ENCODE measurements at regions not wholly inside any gene's neighbourhood (a gene's known extent, or its start where the extent isn't known, plus 50 kb on each side); places are given as distances from the start of the nearest gene placed in this dataset.
"Not testable (repeated sequence)": the region's sequence is repeated elsewhere in the genome, so short reads cannot be mapped to it uniquely, and the experiment has no call there.

DNA sequence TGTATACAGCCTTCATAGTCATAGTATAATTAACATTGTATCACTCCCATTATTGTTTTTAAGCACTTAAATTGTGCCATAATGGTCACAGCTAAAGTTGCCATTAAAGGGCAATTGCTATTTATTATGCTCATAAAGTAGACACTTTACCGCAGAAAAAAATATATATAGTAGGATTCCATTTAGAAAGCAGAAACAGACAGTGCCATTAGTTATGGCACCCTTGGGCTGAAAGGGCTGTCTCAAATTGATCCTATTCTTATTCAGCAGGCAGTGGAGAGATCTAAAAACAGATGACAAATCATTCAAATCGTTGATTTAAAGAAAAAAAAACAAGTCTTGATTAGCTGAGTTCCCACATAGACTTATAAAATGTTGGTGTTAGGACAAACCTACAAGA is 514.2 kb upstream of the ROBO2 start:
- no peak for DNase-seq (ENCODE audit: low read depth)

DNA sequence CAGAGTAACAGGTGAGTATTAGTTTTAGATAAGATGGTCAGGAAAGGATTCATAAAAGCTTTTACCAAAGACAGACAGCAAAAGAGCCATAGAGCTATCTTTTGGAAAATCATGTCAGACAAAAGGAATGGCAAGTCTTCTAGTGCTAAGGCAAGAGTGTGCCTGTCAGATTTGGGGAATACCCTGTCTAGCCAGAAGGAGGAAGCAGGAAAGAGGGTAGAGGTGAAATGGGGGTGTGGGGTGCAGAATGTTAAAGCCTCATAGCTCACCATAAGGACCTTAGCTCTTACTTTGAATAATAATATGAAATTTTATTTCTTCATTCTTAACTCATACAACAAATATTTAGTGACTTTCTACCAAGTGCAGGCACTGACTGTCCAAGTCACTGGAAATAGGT is 512.1 kb upstream of the ROBO2 start:
- no peak for DNase-seq (ENCODE audit: low read depth)

DNA sequence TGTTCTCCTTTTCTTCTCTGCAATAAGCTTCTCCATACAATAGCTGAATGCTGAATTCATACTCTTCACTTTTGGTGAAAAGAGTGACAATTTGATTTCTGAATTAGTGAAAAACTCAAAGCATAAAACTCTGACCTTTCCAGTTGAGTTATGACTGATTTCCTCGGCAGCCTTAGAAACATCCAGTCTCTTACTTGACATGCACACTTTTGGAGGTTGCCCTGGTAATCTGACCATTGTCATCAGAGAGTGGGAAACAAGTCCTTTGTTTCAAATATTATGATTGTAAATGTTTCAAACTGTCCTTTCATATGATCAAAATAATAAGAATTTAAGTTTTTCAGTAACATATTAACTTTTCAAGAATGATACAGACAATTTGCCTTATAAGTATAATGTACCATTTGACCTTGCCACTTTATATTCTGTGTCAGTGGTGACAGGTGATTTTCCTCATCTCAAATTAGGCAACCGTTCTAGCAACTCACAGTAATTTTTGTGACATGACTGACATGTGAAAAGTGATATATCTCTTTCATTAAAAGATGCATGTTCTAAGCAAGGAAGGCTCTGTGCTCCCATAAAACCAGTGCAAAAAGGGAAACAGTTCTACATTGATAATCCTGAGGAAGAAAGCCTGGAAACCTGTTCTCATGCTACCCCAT is 507.6 kb upstream of the ROBO2 start:
- no peak for DNase-seq (ENCODE audit: low read depth)

DNA sequence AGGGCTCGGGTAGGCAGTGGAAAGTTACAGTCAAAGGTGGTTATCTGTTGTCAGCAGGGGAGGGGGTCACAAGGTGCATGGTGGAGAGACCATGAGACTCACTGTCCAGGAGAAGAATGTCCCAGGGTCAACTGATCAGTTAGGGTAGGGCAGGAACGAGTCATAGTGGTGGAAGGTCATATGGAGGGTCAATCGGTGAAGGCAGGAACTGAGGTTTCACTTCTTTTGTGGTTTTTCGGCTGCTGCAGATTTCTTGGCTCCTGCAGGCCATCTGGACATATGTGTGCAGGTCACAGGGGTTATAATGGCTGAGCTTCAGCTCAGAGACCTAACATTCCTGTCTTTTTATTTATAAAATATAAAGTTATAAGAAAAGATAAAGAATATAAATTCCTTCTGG is 506.2 kb upstream of the ROBO2 start:
- DNase-seq (ENCODE audit: low read depth) = not testable (repeated sequence)

DNA sequence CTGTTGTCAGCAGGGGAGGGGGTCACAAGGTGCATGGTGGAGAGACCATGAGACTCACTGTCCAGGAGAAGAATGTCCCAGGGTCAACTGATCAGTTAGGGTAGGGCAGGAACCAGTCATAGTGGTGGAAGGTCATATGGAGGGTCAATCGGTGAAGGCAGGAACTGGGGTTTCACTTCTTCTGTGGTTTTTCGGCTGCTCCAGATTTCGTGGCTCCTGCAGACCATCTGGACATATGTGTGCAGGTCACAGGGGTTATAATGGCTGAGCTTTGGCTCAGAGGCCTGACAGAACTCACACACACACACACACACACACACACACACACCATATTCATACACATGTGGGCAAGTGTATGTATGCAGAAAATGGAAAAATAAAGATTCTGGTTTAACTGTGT is 502.0 kb upstream of the ROBO2 start:
- DNase-seq (ENCODE audit: low read depth) = not testable (repeated sequence)

DNA sequence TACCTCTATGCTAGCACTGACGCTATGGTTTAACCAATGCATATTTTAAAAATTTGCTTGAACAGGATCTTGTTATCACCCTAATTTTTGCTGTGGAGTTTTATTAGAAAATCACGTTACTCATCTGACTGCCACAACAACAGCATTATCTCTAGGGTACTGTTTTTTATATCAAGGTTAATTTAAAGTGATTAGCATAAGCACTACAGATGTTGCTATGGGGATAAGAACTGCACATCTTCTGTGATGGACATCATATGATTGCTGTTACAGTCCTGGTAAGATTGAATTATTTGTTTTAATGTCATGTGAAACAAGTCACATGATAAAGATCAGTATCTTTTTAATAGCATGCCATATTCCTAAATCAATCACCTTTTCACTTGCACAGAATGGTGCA is 492.2 kb upstream of the ROBO2 start:
- no peak for DNase-seq (ENCODE audit: low read depth)

DNA sequence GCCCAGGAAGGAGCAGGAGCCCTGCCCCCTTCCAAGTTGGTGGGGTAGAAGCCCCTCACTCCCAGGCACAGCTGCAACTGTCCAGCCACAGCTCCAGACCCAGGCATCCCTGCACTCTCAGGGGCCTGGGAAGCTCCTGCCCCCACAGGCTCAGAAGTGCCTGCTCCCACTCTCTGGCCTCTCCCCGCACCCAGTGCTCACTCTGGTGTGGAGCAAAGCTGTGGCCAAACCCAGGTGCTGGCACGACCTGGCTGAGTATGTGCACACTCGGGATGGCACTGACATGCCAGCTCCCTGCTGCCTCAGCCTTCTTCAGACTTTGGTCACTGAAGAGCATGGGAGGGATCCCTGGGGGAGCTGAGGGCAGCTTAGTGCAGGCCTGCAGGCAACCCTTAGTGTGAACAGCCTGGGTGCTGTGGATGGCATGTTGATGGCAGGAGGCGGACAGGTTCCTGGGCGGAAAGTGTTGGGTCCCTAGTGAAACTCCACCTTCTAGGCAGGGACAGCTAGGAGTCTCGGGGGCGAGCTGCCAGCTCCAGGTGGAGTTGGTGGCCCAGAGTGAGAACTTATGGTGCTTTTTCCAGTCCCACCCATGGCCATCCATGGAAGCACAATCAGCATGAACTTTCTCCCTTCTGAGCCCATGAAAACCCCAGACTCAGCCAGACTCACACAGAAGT is 489.2 kb upstream of the ROBO2 start:
- no peak for DNase-seq (ENCODE audit: low read depth)

DNA sequence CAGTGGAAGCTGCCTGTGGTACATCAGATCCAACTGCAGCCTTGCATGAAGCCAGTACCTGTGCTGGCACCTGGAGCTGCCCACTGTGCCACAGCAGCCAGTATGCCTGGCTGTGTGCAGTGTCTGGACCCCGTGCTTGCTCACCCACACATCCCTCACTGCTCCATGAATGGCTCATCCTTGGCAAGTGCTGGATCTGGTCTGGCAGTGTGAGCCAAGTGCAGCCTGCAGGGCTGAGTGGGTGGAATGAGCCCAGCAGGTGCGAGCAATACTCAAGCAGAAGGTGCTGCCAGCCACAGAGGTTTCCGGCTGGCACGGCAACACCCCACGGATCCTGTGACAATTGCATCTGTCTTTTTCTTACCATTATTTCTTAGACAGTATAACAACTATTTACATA is 488.2 kb upstream of the ROBO2 start:
- no peak for DNase-seq (ENCODE audit: low read depth)

DNA sequence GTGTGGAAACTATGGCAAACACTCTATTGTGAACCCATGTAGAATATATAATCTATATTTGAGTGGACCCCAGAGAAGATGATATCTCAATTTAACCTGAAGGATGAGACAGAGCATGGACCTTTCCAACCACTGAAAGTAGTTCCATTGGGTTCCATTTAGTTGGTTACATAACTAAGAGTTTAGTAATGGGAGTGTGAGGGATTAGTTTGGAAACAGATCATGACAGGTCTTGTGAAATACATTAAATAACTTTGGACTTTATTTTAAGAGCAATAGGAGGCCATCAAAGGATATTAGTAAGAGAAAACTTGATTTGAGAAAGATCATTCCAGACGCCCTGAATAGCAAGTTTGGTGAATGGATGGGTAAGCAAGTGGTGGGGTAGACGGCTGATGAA is 487.2 kb upstream of the ROBO2 start:
- no peak for DNase-seq (ENCODE audit: low read depth)

DNA sequence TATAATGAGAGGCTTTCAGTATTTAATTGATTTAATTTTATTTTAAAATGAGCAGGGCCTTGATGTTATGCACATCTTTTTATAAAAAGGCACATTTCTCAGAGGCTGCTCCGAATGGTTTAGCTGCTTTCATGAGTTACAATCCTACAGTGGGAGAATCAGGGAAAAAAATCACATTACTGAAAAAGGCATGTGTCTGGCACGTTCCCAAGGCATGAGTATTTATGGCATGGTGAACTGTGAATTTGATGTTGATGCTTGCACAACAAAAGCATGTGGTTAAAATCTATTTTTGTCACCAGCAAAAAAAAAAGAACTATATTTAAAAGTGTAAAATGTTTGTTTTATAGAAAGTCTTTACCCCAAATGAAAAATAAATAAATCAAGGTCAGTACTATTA is 485.2 kb upstream of the ROBO2 start:
- no peak for DNase-seq (ENCODE audit: low read depth)

DNA sequence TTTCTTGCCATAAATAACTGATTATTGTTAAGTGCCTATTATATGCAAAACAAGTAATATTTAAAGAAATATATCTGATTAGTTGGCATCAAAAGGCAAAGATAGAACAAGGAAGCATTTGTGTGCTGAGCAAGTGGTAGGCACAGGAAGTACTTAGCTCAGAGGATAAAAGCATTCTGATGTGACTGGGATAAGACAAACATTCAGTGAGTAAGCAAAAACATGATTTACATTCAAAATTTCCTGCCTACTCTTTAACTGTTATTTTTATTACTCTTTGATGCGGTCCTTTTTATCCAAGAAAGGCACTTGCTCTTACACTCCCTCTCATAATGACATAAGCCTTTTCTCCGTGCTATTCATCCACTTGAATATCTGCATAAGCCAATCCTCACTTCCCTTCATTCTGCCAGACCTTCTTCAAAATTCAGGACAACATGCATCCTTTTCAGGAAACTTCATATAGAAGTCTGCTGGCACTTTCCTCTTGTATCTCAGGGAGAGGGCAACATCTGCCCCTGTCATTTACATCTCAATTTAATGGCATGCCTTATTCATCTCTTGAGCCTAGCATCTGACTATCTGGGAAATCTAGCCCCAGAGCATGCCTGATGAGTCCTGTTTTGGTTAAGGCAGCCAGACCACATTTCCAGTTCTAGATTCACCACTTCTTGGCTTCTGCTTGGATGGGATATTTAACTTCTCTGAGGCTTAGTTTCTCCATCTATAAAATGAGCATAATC is 478.2 kb upstream of the ROBO2 start:
- DNase-seq (ENCODE audit: low read depth) = no peak

DNA sequence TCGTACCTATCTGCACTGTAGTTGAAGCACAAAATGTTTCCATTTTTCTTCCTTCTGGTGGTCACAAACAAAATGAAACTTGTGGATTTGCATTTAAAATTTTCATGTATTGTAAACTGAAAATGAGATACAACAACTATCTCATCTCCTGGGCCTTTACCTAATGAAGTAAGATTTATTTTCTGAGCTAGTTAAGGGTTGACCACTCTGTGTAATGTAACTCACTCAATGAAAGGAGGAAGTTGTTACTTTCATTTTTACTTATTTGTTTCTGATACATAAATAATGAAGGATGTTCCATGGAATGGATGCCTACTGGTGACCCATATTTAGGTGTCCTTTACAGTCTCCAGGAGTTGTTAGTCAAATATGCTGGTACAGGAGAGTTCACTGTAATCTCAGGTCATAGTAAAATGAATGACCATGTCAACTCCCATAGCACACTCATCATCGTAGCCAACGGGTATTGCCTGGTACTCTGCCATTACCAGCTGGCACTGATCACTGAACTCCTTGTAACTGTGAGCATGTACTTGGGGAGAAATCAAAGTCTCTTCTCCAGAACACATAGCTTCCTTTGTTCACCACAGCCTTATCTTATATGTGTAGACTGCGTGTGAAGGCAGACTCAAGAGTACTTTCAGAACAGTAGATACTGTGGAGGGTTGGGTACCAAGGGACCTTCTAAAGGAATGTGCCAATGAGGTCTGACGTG is 474.2 kb upstream of the ROBO2 start:
- no peak for DNase-seq (ENCODE audit: low read depth)

DNA sequence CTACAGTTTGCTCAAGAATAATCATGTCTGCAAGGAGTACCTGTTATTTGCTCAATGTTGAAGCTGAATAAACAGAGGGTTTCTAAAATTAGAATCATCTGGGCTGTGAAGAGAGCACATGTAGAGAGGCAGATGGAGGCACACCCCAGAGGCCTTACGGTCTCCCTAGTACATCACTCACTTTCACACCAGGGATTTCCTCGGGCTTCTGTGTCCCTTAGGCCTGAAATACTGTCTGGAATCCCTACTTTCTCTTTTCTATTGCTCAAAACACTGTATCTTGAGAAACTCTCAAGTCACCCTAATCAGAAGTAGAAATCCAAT is 473.7 kb upstream of the ROBO2 start:
- no peak for DNase-seq (ENCODE audit: low read depth)

DNA sequence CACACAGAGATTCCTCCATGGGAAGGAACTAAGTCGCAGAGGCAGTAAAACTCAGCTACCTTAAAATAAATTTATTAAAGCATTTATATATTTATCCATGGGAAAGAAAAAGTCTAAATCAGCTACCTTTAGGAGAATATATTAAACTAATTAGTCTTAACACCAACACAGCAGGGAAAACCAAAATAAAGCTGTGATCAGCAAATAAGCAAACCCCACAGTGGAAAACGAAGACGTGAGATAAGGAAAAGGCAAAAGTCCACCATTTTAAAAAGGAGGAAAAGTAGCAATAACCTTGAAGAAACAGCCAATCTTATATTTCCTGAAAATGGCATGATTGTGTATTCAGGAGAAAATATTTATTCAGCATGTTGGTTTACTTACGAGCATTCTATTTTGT is 473.0 kb upstream of the ROBO2 start:
- no peak for DNase-seq (ENCODE audit: low read depth)

DNA sequence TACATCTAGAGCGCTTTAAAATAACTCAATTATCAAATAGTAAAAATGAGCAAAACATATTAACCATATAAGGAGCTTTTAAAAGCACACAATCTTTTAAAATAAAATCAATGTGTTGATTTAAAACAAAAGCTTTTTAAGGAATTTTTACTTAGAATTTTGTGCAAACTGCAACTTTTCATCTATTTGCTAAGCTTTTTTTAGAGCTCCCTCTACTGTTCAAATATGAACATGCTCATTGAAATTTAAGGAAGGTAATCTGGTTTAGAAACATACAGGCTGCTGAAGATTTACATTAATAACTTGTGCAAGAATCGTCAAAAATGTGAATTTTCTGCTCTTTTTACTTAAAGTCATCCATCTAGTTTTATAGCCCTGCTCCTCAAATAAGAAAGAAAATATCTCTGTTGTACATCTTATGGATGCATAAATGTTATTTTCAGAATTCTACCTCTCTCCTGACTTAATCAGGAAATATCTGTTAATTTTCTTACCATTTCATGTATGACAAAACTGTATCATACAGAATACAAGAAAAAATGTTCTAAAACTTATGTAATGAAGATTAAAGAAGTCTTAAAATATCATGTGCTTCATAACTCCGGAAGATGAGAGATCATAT is 469.4 kb upstream of the ROBO2 start:
- DNase-seq (ENCODE audit: low read depth) = peak; percentile 0

DNA sequence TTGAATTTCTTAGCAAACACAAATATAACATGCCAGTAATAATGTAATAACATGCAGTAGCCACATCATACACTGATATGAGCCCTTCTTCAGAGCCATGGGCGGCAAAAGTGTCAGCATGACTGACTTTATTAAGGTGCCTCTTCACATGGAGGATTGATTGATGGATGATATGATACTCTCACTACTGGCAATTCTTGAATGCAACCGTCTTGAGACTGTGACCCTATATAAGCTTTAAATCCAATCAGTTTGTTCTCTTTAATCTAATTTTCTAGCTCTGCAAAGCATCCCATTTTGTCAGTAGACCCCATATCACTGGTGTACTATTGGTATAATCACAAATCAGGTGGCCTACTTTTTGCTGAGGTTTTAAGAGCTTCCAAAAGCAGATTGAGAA is 463.7 kb upstream of the ROBO2 start:
- no peak for DNase-seq (ENCODE audit: low read depth)

DNA sequence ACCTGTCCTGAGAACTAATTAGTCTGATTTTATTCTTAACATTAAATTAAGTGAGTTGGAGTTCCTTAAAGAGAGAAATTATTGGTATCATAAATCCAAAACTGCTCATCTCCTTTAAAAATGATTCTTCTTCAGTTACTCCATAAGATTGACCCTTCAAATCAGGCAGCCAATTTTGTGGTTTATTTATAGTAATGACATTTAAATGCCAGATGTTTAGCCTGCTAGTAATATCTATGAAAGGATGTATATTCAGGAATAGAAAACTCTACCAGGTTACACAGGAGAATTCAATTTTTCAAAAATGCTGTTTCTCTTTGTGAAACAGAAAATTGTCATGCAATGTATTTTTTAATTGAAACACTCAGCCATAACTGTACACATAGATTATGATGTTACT is 457.8 kb upstream of the ROBO2 start:
- DNase-seq (ENCODE audit: low read depth) = no peak

DNA sequence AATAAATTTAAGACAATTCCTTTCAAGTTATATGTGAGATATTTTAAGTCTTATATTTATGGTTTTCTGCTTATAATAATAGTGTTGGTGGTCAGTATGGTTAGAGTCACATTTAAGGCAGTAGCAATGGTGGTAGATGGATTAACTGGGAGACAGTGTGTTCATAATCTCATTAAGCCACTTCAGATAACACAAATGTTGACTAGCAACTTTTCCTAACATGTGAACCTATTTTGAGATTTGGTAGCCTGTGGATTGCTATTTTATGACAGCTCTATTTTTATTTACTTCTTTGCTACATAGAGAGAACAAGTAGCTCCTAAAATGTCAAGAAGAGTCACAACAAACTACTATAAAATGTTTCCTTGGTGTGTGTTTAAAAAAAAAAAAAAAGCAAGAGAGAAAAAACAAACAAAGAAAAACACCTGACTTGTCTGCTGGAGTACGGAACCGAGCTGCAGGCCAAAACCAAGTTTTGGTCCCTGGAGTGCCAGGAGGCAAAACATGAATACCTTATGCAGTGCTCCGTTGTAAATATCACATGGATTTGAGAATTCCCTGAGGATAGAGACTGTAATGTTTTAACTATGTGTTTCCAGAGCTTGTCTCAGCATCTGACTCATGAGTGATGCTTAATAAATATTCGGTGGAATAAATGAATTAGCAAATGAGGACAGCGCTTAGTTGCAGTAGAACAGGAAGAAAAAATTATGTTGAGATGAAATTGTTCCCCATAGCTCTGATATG is 457.1 kb upstream of the ROBO2 start:
- no peak for DNase-seq (ENCODE audit: low read depth)

DNA sequence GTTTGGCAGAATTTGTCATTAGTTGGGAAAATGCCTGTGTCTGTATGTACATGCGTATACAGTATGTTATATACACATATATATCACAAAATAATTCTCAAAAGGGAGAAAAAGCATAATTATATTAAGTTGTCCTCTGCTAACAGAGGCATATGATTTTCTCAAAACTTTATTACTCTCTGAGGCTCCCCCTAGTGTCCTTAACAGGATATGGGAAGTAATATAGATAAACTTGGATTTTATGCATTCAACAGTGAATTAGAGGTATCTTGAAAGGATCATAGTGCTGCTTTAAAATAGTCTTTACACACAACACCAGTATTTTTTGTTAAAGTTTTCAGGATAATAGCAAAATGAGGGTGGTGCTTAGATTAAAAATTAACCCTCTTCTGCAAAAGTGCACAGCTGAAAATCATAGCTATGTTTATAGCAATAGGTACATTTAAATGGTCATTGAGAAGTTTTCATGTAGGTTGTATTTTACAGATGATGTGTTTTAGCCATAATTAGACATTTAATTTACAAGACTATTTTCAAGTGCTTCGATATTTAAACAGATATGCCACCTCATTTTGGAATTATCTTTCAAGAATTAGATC is 454.0 kb upstream of the ROBO2 start:
- no peak for DNase-seq (ENCODE audit: low read depth)

DNA sequence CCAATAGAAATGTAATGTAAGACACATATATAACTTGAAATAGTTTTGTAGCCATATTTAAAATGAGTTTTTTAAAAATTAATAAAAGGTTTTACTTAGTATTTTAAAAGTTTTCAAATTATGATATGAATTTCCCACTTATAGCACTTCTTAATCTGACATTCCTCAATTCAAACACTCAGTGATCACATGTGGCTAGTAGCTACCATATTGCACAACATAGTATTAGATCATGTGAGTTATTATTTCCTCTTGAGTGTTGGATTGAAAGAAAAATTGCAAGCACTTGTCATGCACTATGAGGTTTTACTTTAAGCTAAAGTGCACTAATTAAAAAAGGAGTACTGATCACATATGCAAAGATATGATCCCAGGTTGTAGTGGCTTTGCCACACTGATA is 453.4 kb upstream of the ROBO2 start:
- DNase-seq (ENCODE audit: low read depth) = no peak

DNA sequence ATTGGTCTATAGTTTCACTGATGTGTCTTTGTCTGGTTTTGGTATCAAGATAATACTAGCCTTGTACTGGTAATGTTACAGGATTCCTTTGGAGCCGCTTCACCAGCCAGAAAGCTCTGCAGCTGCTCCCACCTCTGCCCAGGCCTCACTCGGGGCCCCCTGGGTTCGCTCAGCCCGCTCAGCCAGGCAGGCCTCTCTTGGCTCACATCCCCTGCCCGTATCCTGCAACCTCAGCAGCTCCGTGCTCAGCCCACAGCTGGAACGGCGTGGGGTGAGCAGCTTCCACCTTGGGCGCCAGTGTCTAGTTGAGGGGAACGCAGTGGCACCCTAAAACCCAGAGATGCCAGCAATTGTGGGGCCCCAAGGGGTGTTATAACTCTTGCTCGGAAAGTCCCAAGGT is 429.7 kb upstream of the ROBO2 start:
- DNase-seq (ENCODE audit: low read depth) = no peak

Measured in LHCN-M2 (cell line).